SU-DHL-6 (cell line): ENCODE measurements at regions not wholly inside any gene's neighbourhood (a gene's known extent, or its start where the extent isn't known, plus 50 kb on each side); places are given as distances from the start of the nearest gene placed in this dataset.

Source experiments
- H2AFZ ChIP-seq: fragments of 200-600 bp; sonication (generic); 2 replicates; pipeline ENCODE4 v1.6.1; 2014; ENCODE audit warnings: low read depth, mild to moderate bottlenecking, moderate library complexity, mixed read lengths, antibody characterized with exemption, low read length; ENCODE audit not compliant: severe bottlenecking
- H3F3A ChIP-seq: fragments of 200-600 bp; shearing (Covaris generic); 2 replicates; pipeline ENCODE4 v1.6.0; 2016; ENCODE audit warnings: antibody characterized with exemption, mild to moderate bottlenecking; ENCODE audit not compliant: insufficient read depth
- H3K27ac ChIP-seq: fragments of 200-600 bp; sonication (generic); 2 replicates; pipeline ENCODE4 v1.5.1; 2016; ENCODE audit warnings: low read depth, mild to moderate bottlenecking, low read length, moderate library complexity, mixed read lengths
- H3K27me3 ChIP-seq: fragments of 200-600 bp; sonication (generic), shearing (Covaris generic); 2 replicates; pipeline ENCODE4 v1.6.0; 2014; ENCODE audit warnings: mild to moderate bottlenecking, low read length
- H3K36me3 ChIP-seq: fragments of 200-600 bp; sonication (generic); 2 replicates; pipeline ENCODE4 v1.6.1; 2014; ENCODE audit warnings: mild to moderate bottlenecking, low read length, mixed read lengths
- H3K4me2 ChIP-seq: fragments of 300-600, 200-600 bp; shearing (Covaris generic), sonication (generic); 2 replicates; pipeline ENCODE4 v1.6.0; 2014; ENCODE audit warnings: low read length, low read depth, mild to moderate bottlenecking; ENCODE audit not compliant: poor library complexity, severe bottlenecking
- H3K4me3 ChIP-seq: fragments of 200-600 bp; sonication (generic); 2 replicates; pipeline ENCODE4 v1.5.1; 2014; ENCODE audit warnings: antibody characterized with exemption, low read length, mild to moderate bottlenecking, mixed read lengths; ENCODE audit not compliant: insufficient read depth, poor library complexity, severe bottlenecking
- H3K79me2 ChIP-seq: fragments of 200-600 bp; sonication (generic); 2 replicates; pipeline ENCODE4 v1.6.1; 2014; ENCODE audit warnings: mild to moderate bottlenecking, low read length, moderate library complexity; ENCODE audit not compliant: insufficient read depth
- H3K9ac ChIP-seq: fragments of 200-600 bp; sonication (generic); 2 replicates; pipeline ENCODE4 v1.7.0; 2014; ENCODE audit warnings: mild to moderate bottlenecking, low read length
- H3K9me2 ChIP-seq: fragments of 200-600 bp; sonication (generic); replicated peaks from 2 replicates; pipeline ENCODE4 v1.6.1; 2014; ENCODE audit warnings: low read length; ENCODE audit not compliant: insufficient read depth
- H3K9me3 ChIP-seq: fragments of 200-600 bp; sonication (generic); 2 replicates; pipeline ENCODE4 v1.6.1; 2014; ENCODE audit warnings: low read length, mixed read lengths; ENCODE audit not compliant: insufficient read depth
- H4K20me1 ChIP-seq: fragments of 200-600 bp; sonication (generic); 2 replicates; pipeline ENCODE4 v1.6.1; 2014; ENCODE audit warnings: low read depth, mild to moderate bottlenecking, antibody characterized with exemption, low read length, moderate library complexity, mixed read lengths
- CTCF ChIP-seq: fragments of 200-600 bp; sonication (generic); IDR thresholded peaks from one replicate; pipeline ENCODE4 v1.5.1; 2017; ENCODE audit warnings: antibody characterized with exemption, mild to moderate bottlenecking, low read length, moderate library complexity; ENCODE audit not compliant: insufficient read depth, poor library complexity, severe bottlenecking
- EZH2phosphoT487 ChIP-seq: fragments of 200-600 bp; sonication (generic), shearing (Covaris generic); conservative IDR thresholded peaks from 2 replicates; pipeline ENCODE4 v1.6.1; 2018; ENCODE audit warnings: mild to moderate bottlenecking, antibody characterized with exemption, low read length, moderate library complexity, mixed read lengths

GRCh38 chr7:131961054-131961680 is 404.7 kb upstream of the PODXL start:
- Histone ChIP-seq H3K27ac (no peak overlapping the region), H3K4me2 (no peak overlapping the region), H4K20me1 (no peaks in the 10 kb centered on the region)

GRCh38 chr7:131959106-131959812 is 402.8 kb upstream of the PODXL start:
- no peaks in the 10 kb centered on the region for H3K9me2 ChIP-seq
- H3K36me3 ChIP-seq: no peaks in the 10 kb centered on the region
- no peak overlapping the region for H3K4me2 ChIP-seq
- H4K20me1 ChIP-seq: no peaks in the 10 kb centered on the region
- no peak overlapping the region for H3K27ac ChIP-seq
- no peaks in the 10 kb centered on the region for H3F3A ChIP-seq
- no peaks in the 10 kb centered on the region for H3K27me3 ChIP-seq
- no peak overlapping the region for H3K4me3 ChIP-seq
- H3K9ac ChIP-seq: no peak overlapping the region
- H2AFZ ChIP-seq: no peak overlapping the region
- TF ChIP-seq EZH2phosphoT487 (no peak), CTCF (no peak)
- H3K79me2 ChIP-seq: no peaks in the 10 kb centered on the region
- H3K9me3 ChIP-seq: no peaks in the 10 kb centered on the region

More at GRCh38 chr7:131961054-131961680, 404.7 kb upstream of the PODXL start:
- H3K4me3 ChIP-seq: no peak overlapping the region
- H3K27me3 ChIP-seq: no peaks in the 10 kb centered on the region
- TF ChIP-seq EZH2phosphoT487: no peak
- TF ChIP-seq CTCF: no peak
- H3K36me3 ChIP-seq: no peaks in the 10 kb centered on the region
- no peaks in the 10 kb centered on the region for H3K9me3 ChIP-seq
- H2AFZ ChIP-seq: no peak overlapping the region
- H3K9me2 ChIP-seq: no peaks in the 10 kb centered on the region
- H3K79me2 ChIP-seq: no peaks in the 10 kb centered on the region
- H3F3A ChIP-seq: no peaks in the 10 kb centered on the region
- no peak overlapping the region for H3K9ac ChIP-seq

- no peaks in the 10 kb centered on the region for H3F3A ChIP-seq
- TF ChIP-seq EZH2phosphoT487 (no peak), CTCF (no peak)
- no peaks in the 10 kb centered on the region for H3K9me2 ChIP-seq
- H3K9me3 ChIP-seq: no peaks in the 10 kb centered on the region
- no peaks in the 10 kb centered on the region for H3K36me3 ChIP-seq
- H2AFZ ChIP-seq: no peak overlapping the region
- H3K27ac ChIP-seq: no peak overlapping the region
- H3K4me2 ChIP-seq: no peak overlapping the region
- no peaks in the 10 kb centered on the region for H3K79me2 ChIP-seq
- no peaks in the 10 kb centered on the region for H4K20me1 ChIP-seq
- no peaks in the 10 kb centered on the region for H3K27me3 ChIP-seq
- no peak overlapping the region for H3K9ac ChIP-seq
- H3K4me3 ChIP-seq: no peak overlapping the region
Measured at GRCh38 chr7:131957338-131958020, 401.1 kb upstream of the PODXL start.
